ENCODE measurements at regions not wholly inside any gene's neighbourhood (a gene's known extent, or its start where the extent isn't known, plus 50 kb on each side); places are given as distances from the start of the nearest gene placed in this dataset.

GRCh38 chr15:97731859-97732258 lies 228.6 kb upstream of the ARRDC4 start:
- no peak for DNase-seq
- no peaks in the 10 kb centered on the region for H3K36me3 ChIP-seq
- H3K27ac ChIP-seq (replicated peaks): no peak overlapping the region
- H3K27me3 ChIP-seq (ENCODE audit: low read depth): peaks cover 8% of the 10 kb centered on the region
- no peak overlapping the region for H3K4me3 ChIP-seq
- no peaks in the 10 kb centered on the region for H3K4me1 ChIP-seq
- TF ChIP-seq CTCF (IDR thresholded peaks at IDR 0.05; ENCODE audit: borderline replicate concordance): no peak
- H3K9me3 ChIP-seq (replicated peaks): no peaks in the 10 kb centered on the region
- intact Hi-C loops (cut with micrococcal nuclease): no loop called here

- Histone ChIP-seq H3K27ac (replicated peaks) (no peak overlapping the region), H3K27me3 (ENCODE audit: low read depth) (peaks cover 8% of the 10 kb centered on the region), H3K4me3 (no peak overlapping the region), H3K36me3 (no peaks in the 10 kb centered on the region), H3K4me1 (no peaks in the 10 kb centered on the region), H3K9me3 (replicated peaks) (no peaks in the 10 kb centered on the region)
- intact Hi-C loops (cut with micrococcal nuclease): no loop called here
- no peak for TF ChIP-seq CTCF (IDR thresholded peaks at IDR 0.05; ENCODE audit: borderline replicate concordance)
- no peak for DNase-seq
Observed at GRCh38 chr15:97733373-97733772, 227.1 kb upstream of the ARRDC4 start.

- Histone ChIP-seq H3K27me3 (ENCODE audit: low read depth) (peaks cover 4% of the 10 kb centered on the region), H3K4me1 (no peaks in the 10 kb centered on the region), H3K4me3 (no peak overlapping the region), H3K9me3 (replicated peaks) (no peaks in the 10 kb centered on the region), H3K27ac (replicated peaks) (no peak overlapping the region), H3K36me3 (no peaks in the 10 kb centered on the region)
- no peak for TF ChIP-seq CTCF (IDR thresholded peaks at IDR 0.05; ENCODE audit: borderline replicate concordance)
- intact Hi-C loops (cut with micrococcal nuclease): no loop called here
- DNase-seq: no peak
Observed at GRCh38 chr15:97736748-97737147, 223.8 kb upstream of the ARRDC4 start.

- TF ChIP-seq CTCF (IDR thresholded peaks at IDR 0.05; ENCODE audit: borderline replicate concordance): peak; percentile 77
- H3K27me3 ChIP-seq (ENCODE audit: low read depth): no peaks in the 10 kb centered on the region
- no peaks in the 10 kb centered on the region for H3K4me1 ChIP-seq
- no peaks in the 10 kb centered on the region for H3K36me3 ChIP-seq
- intact Hi-C loops (cut with micrococcal nuclease): no loop called here
- peaks cover 3% of the 10 kb centered on the region for H3K9me3 ChIP-seq (replicated peaks)
- DNase-seq: no peak
- H3K27ac ChIP-seq (replicated peaks): no peak overlapping the region
- H3K4me3 ChIP-seq: no peak overlapping the region
Observed at GRCh38 chr15:97745481-97746071, 214.9 kb upstream of the ARRDC4 start.

- intact Hi-C loops (cut with micrococcal nuclease): no loop called here
Observed at GRCh38 chr15:97747342-97747741, 213.2 kb upstream of the ARRDC4 start.

More at GRCh38 chr15:97747342-97747741, 213.2 kb upstream of the ARRDC4 start:
- no peak for TF ChIP-seq CTCF (IDR thresholded peaks at IDR 0.05; ENCODE audit: borderline replicate concordance)
- no peaks in the 10 kb centered on the region for H3K36me3 ChIP-seq
- H3K9me3 ChIP-seq (replicated peaks): peaks cover 3% of the 10 kb centered on the region
- H3K4me3 ChIP-seq: no peak overlapping the region
- no peak for DNase-seq
- no peaks in the 10 kb centered on the region for H3K27me3 ChIP-seq (ENCODE audit: low read depth)
- H3K4me1 ChIP-seq: no peaks in the 10 kb centered on the region
- H3K27ac ChIP-seq (replicated peaks): no peak overlapping the region
